Brain pericyte (primary cell): ENCODE measurements at regions not wholly inside any gene's neighbourhood (a gene's known extent, or its start where the extent isn't known, plus 50 kb on each side); places are given as distances from the start of the nearest gene placed in this dataset.

Experiments used
- DNase-seq: peaks from one replicate; pipeline ENCODE4 v3.0.0-alpha.2; 2012; ENCODE audit warnings: low read depth, low spot score

DNA sequence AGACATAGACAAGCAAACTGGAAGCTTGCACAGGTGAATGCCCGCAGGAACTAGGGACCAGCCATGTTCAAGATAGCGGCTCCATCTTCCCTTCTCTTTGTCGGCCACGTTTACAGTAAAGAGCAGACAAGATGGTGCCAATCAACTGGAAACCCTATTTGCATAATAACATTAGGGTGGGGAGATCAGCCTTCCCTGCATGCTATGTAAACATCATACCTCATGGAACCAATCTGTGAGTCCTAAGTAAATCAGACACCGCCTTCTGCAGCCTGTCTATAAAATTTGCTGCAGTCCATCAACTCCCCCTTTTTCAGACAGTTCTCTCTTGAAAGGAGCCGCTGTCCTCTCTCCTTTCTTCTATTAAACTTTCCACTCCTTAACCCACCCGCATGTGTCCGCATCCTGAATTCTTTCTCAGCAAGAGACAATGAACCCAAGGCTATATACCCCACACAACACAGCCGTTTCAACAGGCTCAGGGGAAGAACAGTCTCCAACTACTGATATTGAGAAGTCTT lies 384.4 kb downstream of the EIPR1 start:
- no peak for DNase-seq

DNA sequence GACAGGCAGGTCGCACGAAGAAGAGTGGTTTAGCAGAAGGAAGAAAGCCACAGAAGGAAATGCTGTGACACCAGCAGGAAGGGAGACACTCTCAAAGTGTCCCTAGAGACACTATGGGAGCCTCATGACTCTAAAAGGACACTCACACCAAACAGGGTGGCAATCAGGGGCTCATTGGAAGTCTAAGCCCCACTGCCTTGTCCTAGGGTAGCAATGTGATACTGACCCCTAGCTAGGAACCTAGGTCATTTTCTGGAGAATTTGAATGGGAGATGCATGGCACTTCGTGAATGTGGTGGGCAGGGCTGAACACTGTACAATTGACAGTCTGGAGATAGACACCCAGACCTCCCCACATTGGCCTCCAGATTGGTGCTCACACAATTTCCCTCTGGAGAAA lies 385.0 kb downstream of the EIPR1 start:
- no peak for DNase-seq

DNA sequence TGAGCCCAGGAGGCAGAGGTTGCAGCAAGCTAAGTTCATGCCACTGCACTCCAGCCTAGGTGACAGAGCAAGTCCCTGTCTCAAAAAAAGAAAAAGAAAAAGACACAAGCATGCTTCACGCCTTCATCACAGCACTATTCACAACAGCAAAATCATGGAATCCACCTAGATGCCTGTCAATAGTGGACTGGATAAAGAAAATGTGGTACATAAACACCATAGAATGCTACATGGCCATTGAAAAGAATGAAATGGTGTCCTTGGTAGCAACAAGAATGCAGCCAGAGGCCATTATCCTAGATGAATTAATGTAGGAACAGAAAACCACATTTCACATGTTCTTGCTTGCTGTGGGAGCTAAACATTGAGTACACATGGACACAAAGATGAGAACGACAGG lies 392.6 kb downstream of the EIPR1 start:
- no peak for DNase-seq

DNA sequence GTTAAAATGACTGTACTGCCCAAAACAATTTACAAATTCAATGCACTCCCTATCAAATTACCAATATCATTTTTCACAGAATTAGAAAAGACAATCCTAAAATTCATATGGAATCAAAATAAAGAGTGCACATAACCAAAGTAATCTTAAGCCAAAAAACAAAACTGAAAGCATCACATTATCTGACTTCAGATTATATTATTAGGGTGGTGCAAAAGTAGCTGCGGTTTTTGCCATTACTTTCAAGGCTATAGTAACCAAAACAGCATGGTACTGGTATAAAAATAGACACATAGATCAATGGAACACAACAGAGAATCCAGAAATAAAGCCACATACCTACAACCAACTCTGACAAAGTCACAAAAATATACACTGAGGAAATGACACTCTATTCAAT lies 396.6 kb downstream of the EIPR1 start:
- DNase-seq = no peak

DNA sequence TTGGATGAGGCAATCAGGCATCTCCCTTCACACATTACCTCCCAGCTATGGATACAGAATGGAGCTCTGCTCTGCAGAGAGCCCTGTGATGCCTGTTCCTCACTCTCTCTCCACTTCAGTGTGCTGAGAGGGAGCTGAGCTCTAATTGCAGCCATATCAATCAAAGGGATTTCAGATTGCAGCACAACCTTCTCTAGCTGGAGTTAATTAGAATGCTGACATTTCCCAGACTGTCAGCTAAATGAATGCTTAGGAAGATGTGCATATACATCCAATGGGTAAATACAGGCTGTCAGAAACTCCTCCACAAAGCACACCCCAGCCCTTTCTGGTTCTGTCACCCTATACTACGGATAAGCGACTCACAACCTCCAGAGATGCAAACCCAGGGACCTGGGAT lies 402.6 kb downstream of the EIPR1 start:
- no peak for DNase-seq

DNA sequence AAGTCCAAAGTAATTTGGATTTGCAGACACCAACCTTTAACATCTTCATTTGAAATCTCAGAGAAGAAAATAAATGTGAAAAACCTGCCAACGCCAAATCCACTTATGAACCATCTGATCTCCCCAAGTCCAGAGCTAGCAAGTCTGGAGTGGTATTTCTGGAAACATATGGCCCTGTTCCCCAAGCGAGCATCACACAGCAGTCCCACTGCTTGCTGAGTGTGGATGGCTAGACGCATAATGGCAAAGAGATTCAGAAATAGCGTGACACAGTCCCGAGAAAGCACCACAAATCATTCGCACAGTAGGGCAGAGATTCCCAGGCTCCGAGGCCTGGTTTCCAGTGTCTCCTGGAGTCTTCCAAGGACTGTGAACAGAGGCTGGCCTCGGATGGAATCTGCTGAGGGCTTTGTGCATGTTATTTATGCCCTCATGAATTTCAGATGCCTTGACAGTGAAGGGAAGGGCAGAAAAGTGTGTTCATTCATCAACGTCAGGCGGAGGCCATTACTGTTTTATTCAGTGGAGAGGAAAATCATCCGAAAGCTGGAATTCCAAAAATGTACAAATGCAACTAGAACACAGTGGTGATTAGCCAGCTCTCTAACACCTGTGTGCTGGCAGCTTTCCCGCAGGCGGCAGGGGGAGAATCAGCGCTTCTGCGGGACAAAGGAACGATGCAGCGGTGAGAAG lies 417.0 kb downstream of the EIPR1 start:
- no peak for DNase-seq

DNA sequence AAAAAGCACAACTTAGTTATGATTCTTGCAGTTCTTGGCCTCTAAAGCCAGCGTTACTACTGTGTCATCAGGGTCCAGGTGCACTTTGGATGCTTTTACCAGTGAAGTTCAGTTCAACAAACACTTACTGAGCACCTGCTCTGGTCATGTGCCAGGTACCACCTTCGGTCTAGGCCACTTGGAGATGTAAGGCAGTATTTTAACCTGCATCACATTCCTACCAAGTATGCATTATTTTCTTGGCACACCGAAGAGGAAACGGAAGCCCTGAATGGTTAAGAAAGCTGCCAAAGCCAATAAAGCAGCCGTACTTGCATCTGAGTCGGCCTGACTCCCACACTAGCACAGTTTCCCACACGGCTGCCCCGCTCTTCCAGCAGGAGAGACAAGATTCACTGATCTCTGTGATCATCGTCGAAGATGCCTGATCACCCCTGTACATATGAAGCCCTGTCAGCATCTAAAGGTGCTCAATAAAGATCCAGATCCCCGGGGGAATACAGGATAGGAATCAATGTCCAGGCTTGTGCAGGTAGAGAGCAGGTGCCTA lies 427.1 kb downstream of the EIPR1 start:
- no peak for DNase-seq

DNA sequence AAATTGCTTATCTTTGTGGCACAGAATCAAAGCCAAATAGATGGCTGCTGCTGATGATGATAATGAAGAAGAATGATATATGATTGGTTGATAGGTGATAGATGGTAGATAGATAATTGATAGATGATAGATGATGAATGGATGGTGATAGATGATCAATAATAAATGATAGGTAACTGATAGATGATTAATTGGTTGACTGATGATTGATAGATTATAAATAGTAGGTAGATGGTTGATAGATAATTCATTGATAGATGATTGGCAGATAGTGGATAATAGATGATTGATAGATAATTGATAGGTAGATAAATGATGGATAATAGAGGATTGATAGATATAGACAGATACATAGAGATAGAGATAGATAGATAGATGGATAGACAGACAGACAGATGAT lies 430.2 kb downstream of the EIPR1 start:
- no peak for DNase-seq

DNA sequence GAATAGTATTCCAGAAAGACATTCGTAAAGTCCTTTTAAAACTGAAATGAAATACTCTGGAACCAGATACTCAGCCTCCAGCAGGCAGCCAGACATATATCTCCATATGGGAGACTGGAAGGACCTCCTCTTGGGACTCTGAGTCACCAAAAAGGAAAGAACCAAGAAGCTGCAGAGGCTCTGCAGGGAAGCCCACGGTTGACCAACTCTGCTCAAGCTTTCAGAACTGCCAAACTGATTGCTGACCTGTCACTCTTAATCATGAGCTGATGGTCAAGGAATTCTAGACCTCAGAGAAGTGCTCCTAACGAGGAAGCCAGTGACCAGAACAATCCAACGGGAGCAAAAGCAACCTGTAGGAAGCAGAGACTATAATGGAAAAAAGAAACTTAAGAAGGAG lies 434.7 kb downstream of the EIPR1 start:
- no peak for DNase-seq

DNA sequence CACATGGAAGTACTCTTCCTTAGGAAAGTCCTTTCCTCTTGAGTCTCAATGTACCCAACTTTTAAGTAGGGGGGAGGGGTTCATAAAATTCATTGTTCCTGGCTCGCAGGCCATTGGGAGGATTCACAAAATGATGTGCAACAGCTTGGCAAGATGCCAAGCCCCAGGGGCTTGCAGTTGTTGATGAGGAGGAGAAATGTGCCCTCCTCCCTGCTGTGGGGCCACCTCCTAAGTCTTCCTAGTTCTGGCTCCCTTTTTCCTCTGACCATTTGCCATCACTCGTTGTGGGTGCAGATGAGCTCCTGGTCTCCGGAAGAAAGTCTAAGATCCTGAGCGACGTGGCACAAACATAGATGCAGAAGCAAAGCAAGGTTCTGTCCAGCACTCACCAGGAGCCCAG lies 435.4 kb downstream of the EIPR1 start:
- DNase-seq = no peak

DNA sequence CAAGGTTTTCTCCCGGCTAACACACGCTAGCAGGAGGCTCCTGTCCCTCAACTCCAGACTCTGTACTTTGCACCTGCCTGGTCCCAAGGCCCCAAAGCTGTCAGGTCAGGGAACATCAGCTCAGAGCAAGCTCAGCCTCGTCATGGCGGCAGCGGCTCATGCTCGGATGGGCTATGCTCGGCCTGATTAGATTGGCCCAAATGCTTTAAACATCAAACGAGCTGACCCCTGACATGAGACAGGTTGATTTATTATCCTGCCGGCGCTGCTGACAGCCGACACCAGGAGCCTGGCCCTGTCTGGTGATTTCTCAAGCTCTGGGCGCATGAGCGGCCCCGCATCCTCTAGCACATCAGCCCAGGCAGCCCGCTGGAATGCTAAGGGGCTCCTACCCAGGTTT lies 436.4 kb downstream of the EIPR1 start:
- DNase-seq = no peak

DNA sequence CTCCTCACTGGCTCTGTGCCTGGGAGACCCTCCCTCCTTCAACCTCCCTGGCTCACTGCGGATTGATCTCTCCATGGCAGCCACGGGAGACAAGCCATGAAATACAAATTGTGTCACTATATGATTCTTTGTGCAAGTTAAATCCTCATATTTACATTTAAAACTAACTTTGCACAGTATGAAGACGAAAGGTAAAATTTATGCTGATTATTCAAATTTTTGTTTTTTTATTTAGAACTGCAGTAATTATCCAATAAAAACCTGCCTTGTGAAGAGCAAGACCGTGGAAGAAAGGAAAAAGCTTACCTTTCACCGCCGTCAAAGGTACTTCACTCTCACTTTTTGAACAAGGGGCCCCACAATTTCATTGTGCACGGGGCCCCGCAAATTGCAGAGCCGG lies 436.9 kb downstream of the EIPR1 start:
- no peak for DNase-seq

DNA sequence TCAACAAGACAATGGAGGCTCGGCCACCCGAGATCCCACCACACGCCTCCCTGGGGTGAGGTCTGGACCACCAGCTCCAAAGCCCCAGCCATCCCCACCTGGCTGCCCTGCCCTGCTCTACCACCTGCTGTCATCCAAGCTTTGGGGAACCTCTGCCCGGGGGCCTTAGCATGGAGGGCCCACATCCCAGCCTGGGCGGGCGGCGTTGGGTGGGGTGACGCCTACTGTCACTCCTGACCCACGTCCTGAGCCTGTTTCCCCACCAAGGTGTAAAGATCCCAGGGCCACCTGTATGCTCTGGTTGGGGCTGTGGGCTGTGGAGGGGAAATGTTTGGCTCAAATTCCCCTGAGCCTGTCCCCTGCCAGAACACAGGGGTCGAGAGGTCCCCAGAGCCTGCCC lies 437.6 kb downstream of the EIPR1 start:
- no peak for DNase-seq

DNA sequence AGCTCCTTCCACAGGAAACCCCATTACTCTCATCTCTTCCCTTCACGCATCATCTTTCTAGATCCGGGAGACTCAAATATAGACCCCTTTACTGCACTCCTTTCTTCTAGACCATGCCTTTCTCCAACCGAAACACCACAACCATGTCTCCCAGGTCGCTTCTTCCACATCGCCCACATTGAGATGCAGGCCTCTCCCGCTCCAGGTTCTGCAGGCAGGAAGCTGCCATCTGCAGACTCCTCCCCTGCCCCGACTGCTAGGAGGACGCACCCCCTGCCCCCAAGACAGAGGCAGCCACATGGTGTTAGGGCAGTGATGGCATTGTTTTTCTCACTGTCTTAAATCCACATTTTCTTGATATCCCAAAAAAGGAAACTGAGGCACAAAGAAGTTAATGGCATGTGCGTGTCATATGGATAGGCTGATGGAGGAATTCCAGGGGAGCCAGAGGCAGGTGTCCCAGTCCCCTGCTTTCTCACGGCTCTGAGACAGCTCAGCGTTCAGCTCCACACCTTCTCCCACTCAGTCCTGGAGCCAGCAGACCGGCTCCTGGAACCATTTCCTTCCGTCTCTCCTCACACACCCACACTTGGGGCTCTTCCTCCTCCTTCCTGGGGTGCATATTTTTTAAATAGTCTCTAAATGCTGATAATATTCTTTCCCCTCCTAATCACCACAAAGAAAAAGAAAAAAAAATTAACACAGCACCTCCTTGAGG lies 438.4 kb downstream of the EIPR1 start:
- no peak for DNase-seq

DNA sequence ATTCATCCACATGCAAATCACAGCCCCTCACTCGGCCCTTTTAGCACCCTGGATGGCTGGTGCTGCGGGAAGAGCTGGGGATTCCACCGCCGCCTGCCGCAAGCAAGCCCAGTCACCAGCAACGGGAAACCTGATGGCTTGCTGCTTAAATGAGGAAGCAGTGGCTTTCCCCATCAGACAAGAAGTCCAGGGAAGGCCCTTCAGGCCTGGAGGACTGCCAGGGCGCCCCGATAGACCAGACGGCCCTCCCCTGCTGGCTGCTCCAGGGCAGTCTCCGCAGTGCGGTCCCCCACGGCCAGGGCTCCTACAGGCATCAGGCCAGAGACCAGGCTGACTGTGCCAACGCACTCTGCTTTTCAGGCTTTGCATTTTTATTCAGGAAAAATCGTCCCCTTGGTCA lies 439.1 kb downstream of the EIPR1 start:
- no peak for DNase-seq

DNA sequence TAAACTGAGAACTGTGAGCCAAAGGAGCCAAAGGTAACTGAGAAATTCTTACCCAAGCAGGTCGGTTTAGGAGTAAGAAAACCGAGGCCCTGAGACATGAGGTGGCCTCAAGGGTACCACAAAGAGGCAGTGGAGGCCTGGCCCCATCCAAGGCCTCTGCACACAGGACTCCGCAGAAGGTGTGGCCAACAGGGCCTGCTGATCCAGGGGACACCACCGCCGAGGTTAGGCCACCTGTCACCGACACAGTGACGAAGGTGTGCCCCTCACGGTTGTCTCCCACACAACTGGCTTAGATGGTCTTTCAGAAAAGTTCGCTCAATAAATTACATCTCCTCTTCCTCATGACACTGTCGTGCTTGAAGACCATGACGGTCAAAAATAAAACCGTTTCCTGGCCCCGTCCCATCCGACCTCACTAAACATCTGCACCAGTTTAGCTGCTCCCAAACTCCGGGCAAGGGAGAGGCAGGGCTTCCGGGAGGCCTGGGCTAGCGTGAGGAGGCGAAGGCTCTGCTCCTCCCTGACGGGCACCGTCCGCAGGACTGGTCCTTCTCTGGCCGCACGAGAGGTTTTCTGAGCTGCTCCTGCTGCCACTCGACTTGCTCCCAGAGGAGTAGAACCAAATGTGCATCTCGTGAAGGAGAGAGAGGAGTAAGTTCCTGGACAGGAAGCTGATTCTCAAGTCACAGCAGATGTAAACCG lies 442.0 kb downstream of the EIPR1 start:
- DNase-seq = no peak

DNA sequence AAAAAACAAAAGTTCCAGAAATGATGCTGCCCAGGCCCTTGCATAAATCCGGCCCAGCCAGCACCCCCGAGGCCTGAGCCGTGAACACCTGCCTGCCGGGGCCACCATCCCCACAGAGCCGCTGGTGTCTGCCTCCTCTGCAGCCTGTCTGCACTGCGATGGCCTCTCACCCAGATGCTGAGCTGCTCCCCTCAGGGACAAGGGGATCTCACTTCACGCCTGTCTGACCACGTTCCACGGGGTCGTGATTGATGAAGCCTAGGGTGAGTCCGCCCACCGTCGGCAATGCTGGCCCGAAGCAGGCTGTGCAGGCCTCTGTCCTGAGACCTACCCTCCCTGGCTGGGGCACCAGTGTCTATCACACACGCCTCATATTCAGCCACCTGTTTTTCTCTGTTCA lies 444.2 kb downstream of the EIPR1 start:
- no peak for DNase-seq

DNA sequence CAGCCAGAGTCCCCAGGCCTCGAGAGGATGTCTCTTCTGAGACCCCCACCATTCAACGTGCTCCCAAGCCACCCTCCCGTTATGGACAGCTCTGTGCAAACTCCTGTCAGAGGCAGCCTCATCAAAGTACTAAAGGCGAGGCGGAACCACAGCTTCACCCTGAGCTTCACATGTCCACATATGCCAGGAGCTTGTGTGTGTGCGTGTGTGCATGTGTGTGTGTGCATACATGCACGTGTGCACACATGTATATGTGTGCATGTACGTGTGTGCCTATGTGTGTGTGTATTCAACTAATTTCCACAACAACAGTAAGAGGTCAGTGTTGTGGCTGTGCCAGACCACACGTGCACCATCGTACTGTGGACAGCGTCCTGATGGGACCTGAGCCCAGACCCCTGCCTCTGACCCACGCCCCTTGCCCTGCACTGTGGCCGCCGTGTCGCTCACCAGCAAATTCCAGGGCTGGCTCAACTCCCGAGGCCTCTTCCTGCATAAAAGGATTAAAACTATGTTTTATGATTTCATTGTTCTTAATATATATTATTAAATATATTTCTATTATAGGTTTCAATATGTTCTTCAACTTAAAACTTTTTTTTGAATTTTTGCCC lies 444.8 kb downstream of the EIPR1 start:
- DNase-seq = no peak

DNA sequence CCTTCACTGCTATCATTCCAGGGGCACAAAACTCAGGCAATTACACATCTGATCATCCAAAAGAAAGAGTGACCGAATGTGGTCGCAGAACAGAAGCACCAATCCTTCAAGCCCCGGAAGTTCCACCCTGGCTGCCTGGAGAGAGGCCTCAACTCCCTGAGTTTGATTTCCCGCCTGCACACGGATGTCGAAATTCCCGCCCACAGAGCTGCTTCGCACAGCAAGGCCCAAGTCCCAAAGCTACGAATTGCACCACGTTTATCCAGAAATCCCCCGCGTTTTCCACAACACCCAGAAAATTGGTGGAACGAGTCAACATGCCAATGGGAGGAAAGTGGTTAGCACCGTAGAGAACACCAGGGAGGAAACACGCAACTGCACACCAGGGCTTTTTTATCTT lies 445.4 kb downstream of the EIPR1 start:
- no peak for DNase-seq

DNA sequence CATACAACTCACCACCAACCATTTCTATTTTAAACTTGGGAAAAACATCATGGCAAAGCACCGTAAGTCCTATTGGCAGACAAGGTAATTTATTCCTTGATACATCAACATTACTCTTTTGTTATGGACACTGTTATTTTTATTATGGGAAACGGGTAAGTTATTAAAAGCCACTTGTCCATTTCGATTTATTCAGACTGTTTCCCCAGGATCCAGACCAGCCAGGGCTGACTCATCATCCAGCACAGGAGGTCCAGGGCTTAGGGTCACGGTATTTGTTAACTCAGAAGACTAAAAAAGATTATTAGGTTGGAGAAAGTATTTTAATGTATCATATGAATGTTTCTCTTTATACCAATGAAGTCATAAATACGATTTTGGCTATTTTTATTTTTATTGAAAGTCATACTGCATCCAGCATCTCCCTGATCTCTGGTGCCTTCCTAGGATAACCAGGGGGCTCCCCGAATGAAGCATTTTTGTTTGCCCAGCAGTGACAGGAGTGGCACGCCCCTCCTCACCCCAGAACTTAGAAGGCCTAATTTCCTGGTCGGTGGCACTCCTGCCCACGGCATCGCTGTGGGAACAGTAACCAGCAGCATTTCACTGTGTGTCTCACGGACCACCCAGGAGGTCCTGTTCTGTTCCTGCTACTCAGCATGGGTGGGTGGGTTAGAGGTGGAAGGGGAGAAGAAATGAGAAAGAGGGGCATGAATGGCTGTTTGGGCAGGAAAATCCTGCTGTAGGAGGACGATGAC lies 446.1 kb downstream of the EIPR1 start:
- no peak for DNase-seq

DNA sequence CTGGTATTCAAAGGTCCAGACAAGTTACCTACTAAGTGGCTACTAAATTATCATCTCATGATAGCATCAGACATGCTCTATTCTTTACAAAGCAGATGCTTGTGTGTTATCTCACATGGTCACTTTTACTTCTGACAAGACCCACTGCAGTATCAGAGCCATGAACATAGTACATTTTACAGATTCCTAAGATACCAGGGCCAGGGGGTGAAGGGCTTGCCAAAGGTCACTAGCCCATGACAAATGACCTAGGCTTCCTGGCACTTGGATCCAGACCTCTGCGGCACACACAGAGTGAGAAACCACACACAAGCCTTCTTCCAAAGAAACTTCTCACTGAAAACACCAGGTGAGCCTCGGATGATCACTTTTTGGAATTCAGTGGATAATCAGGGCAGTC lies 446.8 kb downstream of the EIPR1 start:
- no peak for DNase-seq

DNA sequence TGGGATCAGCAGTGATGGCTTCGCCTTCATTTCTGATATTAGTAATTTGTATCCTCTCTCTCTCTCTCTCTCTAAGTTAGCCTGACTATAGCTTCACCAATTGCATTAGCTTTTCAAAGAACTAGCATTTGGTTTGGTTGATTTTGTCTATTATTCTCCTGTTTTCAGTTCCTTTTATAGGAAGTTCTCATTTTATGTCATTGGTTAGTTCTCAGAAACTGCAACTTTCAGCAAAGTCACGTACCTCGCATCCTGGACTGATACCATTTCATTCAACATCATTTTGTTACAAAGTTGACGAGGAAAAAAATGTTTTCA lies 450.8 kb downstream of the EIPR1 start:
- DNase-seq = no peak
